Stimulated activated memory B cell treated with anti-CD40 and anti-IgM and Interleukin-4, amounts not matched to agents 10 μg/mL and 1 μg/mL and 100 μg/mL, for 72 hours (primary cell): ENCODE measurements at regions not wholly inside any gene's neighbourhood (a gene's known extent, or its start where the extent isn't known, plus 50 kb on each side); places are given as distances from the start of the nearest gene placed in this dataset.
"Not testable (repeated sequence)": the region's sequence is repeated elsewhere in the genome, so short reads cannot be mapped to it uniquely, and the experiment has no call there.

Experiments
- ATAC-seq: fragments of 150-1000 bp; cut with Tn5 transposase; 2 replicates; pipeline ENCODE4 v1.10.0; 2021
- H3K27ac Mint-ChIP-seq: one replicate; pipeline ENCODE4 v1.8.0; 2022; ENCODE audit warnings: mild to moderate bottlenecking, mixed read lengths
- H3K27me3 Mint-ChIP-seq: one replicate; pipeline ENCODE4 v1.8.0; 2022; ENCODE audit warnings: mixed read lengths
- H3K36me3 Mint-ChIP-seq: one replicate; pipeline ENCODE4 v1.8.0; 2022; ENCODE audit warnings: mixed read lengths
- H3K4me1 Mint-ChIP-seq: one replicate; pipeline ENCODE4 v1.8.0; 2022; ENCODE audit warnings: mixed read lengths
- H3K4me3 Mint-ChIP-seq: one replicate; pipeline ENCODE4 v1.8.0; 2022; ENCODE audit warnings: mild to moderate bottlenecking, moderate library complexity, mixed read lengths
- H3K9me3 Mint-ChIP-seq: one replicate; pipeline ENCODE4 v1.8.0; 2022; ENCODE audit warnings: mixed read lengths

GRCh38 chr12:102305486-102305885, 107.9 kb upstream of the PMCH start:
- no peak overlapping the region for H3K27ac Mint-ChIP-seq
- ATAC-seq: no peak
- no peak overlapping the region for H3K4me3 Mint-ChIP-seq
- no peaks in the 10 kb centered on the region for H3K36me3 Mint-ChIP-seq
- peaks cover 12% of the 10 kb centered on the region for H3K9me3 Mint-ChIP-seq
- no peaks in the 10 kb centered on the region for H3K4me1 Mint-ChIP-seq
- peaks cover 8% of the 10 kb centered on the region for H3K27me3 Mint-ChIP-seq

GRCh38 chr12:102304667-102305066, 107.0 kb upstream of the PMCH start:
- H3K27ac Mint-ChIP-seq, H3K36me3 Mint-ChIP-seq, H3K4me1 Mint-ChIP-seq, ATAC-seq, H3K4me3 Mint-ChIP-seq: not testable (repeated sequence)
- H3K9me3 Mint-ChIP-seq: peaks cover 13% of the 10 kb centered on the region
- peaks cover 13% of the 10 kb centered on the region for H3K27me3 Mint-ChIP-seq

- Mint-ChIP-seq H3K4me1 (no peaks in the 10 kb centered on the region), H3K27ac (no peak overlapping the region), H3K9me3 (peaks cover 11% of the 10 kb centered on the region), H3K27me3 (peaks cover 32% of the 10 kb centered on the region), H3K4me3 (no peak overlapping the region), H3K36me3 (no peaks in the 10 kb centered on the region)
- no peak for ATAC-seq
These were observed 104.9 kb upstream of the PMCH start for GRCh38 chr12:102302553-102302952.

GRCh38 chr12:102301547-102301946, 103.9 kb upstream of the PMCH start:
- no peaks in the 10 kb centered on the region for H3K36me3 Mint-ChIP-seq
- ATAC-seq: no peak
- peaks cover 11% of the 10 kb centered on the region for H3K9me3 Mint-ChIP-seq

GRCh38 chr12:102300824-102301461, 103.3 kb upstream of the PMCH start:
- H3K4me3 Mint-ChIP-seq: no peak overlapping the region
- no peaks in the 10 kb centered on the region for H3K4me1 Mint-ChIP-seq
- H3K27ac Mint-ChIP-seq: no peak overlapping the region
- ATAC-seq: peak; percentile 67
- H3K36me3 Mint-ChIP-seq: no peaks in the 10 kb centered on the region
- H3K27me3 Mint-ChIP-seq: peaks cover 32% of the 10 kb centered on the region
- peaks cover 11% of the 10 kb centered on the region for H3K9me3 Mint-ChIP-seq

More at GRCh38 chr12:102301547-102301946, 103.9 kb upstream of the PMCH start:
- Mint-ChIP-seq H3K27me3 (peaks cover 32% of the 10 kb centered on the region), H3K27ac (no peak overlapping the region), H3K4me1 (no peaks in the 10 kb centered on the region), H3K4me3 (no peak overlapping the region)

- H3K27ac Mint-ChIP-seq: no peak overlapping the region
- no peaks in the 10 kb centered on the region for H3K4me1 Mint-ChIP-seq
- no peak overlapping the region for H3K4me3 Mint-ChIP-seq
- peaks cover 11% of the 10 kb centered on the region for H3K9me3 Mint-ChIP-seq
- no peaks in the 10 kb centered on the region for H3K36me3 Mint-ChIP-seq
- no peak for ATAC-seq
- H3K27me3 Mint-ChIP-seq: peaks cover 32% of the 10 kb centered on the region
These were observed 102.1 kb upstream of the PMCH start for GRCh38 chr12:102299731-102300130.

- ATAC-seq: no peak
- H3K9me3 Mint-ChIP-seq: peaks cover 11% of the 10 kb centered on the region
- no peak overlapping the region for H3K27ac Mint-ChIP-seq
- H3K36me3 Mint-ChIP-seq: no peaks in the 10 kb centered on the region
- no peak overlapping the region for H3K4me3 Mint-ChIP-seq
- no peaks in the 10 kb centered on the region for H3K4me1 Mint-ChIP-seq
- H3K27me3 Mint-ChIP-seq: peaks cover 32% of the 10 kb centered on the region
These were observed 100.4 kb upstream of the PMCH start for GRCh38 chr12:102298022-102298421.

- H3K36me3 Mint-ChIP-seq: no peaks in the 10 kb centered on the region
- no peaks in the 10 kb centered on the region for H3K4me1 Mint-ChIP-seq
- H3K27me3 Mint-ChIP-seq: peaks cover 32% of the 10 kb centered on the region
- ATAC-seq: no peak
- H3K27ac Mint-ChIP-seq: no peak overlapping the region
- peaks cover 11% of the 10 kb centered on the region for H3K9me3 Mint-ChIP-seq
- H3K4me3 Mint-ChIP-seq: no peak overlapping the region
These were observed 99.8 kb upstream of the PMCH start for GRCh38 chr12:102297412-102297811.

DNA sequence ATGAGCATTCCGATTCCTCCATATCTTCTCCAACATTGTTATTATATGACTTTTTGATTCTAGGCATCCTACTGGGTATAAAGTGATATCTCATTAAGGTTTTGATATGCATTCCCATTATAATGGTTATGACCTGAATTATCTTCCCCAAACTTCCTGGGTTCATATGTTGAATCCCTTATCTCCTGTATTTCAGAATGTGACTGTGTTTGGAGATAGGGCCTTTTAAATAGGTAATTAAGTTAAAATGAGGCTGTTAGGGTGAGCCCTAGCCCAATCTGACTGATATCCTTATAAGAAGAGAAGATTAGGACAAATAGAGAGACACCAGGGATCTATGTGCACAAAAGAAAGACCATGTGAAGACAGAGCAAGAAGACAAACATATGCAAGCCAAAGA, 96.9 kb upstream of the PMCH start:
- H3K27ac Mint-ChIP-seq: no peak overlapping the region
- H3K4me1 Mint-ChIP-seq: no peaks in the 10 kb centered on the region
- H3K27me3 Mint-ChIP-seq: peaks cover 17% of the 10 kb centered on the region
- H3K9me3 Mint-ChIP-seq: peaks cover 7% of the 10 kb centered on the region
- no peak overlapping the region for H3K4me3 Mint-ChIP-seq
- no peak for ATAC-seq
- H3K36me3 Mint-ChIP-seq: peaks cover 7% of the 10 kb centered on the region

DNA sequence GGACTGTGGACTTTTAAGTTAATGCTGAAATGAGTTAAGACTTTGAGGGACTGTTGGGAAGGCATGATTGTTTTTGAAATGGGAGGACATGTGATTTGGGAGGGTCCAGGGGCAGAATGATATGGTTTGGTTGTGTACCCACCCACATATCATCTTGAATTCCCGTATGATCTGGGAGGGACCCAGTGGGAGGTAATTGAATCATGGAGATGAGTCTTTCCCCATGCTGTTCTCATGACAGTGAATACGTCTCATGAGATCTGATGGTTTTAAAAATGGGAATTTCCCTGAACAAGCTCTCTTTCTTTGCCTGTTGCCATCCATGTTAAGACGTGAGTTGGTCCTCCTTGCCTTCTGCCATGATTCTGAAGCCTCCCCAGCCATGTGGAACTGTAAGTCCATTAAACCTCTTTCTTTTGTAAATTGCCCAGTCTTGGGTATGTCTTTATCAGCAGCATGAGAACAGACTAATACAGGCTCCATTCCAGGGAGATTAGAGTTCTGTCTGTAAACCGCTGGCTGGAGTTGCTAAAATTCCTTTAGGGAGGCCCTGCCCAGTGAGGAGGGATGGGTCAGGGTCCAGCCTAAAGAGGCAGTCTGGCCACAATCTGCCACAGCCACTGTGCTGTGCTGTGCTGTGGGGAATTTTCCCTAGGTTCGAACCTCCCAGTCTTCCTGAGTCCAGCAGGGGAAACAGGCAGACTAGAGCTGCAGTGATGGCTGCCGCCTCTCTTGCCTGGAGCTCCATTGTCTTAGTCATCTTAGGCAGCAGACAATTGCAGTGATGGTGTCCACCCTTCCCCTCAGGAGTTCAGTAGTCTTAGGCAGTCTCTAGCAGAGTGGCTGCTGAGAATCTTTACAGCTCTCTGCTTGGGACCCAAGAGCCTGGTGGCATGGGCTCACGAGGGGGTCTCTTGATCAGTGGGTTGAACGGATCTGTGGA, 94.1 kb upstream of the PMCH start:
- not testable (repeated sequence) for H3K9me3 Mint-ChIP-seq, H3K4me3 Mint-ChIP-seq, H3K4me1 Mint-ChIP-seq, H3K27me3 Mint-ChIP-seq, ATAC-seq, H3K27ac Mint-ChIP-seq, H3K36me3 Mint-ChIP-seq

GRCh38 chr12:102289702-102290101, 92.1 kb upstream of the PMCH start:
- not testable (repeated sequence) for H3K4me3 Mint-ChIP-seq, H3K36me3 Mint-ChIP-seq, ATAC-seq, H3K4me1 Mint-ChIP-seq, H3K9me3 Mint-ChIP-seq, H3K27me3 Mint-ChIP-seq, H3K27ac Mint-ChIP-seq

GRCh38 chr12:102281231-102281630, 83.6 kb upstream of the PMCH start:
- no peak for ATAC-seq
- Mint-ChIP-seq H3K27ac (no peak overlapping the region), H3K9me3 (peaks cover 3% of the 10 kb centered on the region), H3K4me1 (no peaks in the 10 kb centered on the region), H3K4me3 (no peak overlapping the region), H3K27me3 (no peaks in the 10 kb centered on the region), H3K36me3 (no peaks in the 10 kb centered on the region)

DNA sequence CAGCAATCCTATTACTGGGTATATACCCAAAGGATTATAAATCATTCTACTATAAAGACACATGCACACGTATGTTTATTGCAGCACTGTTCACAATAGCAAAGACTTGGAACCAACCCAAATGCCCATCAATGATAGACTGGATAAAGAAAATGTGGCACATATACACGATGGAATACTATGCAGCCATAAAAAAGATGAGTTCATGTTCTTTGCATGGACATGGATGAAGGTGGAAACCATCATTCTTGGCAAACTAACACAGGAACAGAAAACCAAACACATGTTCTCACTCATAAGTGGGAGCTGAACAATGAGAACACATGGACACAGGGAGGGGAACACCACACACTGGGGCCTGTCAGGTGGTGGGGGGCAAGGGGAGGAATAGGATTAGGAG, 58.1 kb upstream of the PMCH start:
- not testable (repeated sequence) for ATAC-seq, H3K36me3 Mint-ChIP-seq, H3K4me1 Mint-ChIP-seq, H3K9me3 Mint-ChIP-seq, H3K27ac Mint-ChIP-seq, H3K4me3 Mint-ChIP-seq
- peaks cover 14% of the 10 kb centered on the region for H3K27me3 Mint-ChIP-seq

- not testable (repeated sequence) for H3K4me3 Mint-ChIP-seq, ATAC-seq, H3K36me3 Mint-ChIP-seq, H3K4me1 Mint-ChIP-seq, H3K27ac Mint-ChIP-seq, H3K9me3 Mint-ChIP-seq
- peaks cover 13% of the 10 kb centered on the region for H3K27me3 Mint-ChIP-seq
These were observed 53.4 kb upstream of the PMCH start for GRCh38 chr12:102251005-102251404.

- Mint-ChIP-seq H3K36me3 (no peaks in the 10 kb centered on the region), H3K4me3 (no peak overlapping the region), H3K27me3 (peaks cover 2% of the 10 kb centered on the region), H3K27ac (no peak overlapping the region), H3K4me1 (no peaks in the 10 kb centered on the region), H3K9me3 (peaks cover 3% of the 10 kb centered on the region)
- ATAC-seq: no peak
These were observed 51.6 kb upstream of the PMCH start for GRCh38 chr12:102249079-102249841.
